IMR-90 (cell line): ENCODE measurements at regions not wholly inside any gene's neighbourhood (a gene's known extent, or its start where the extent isn't known, plus 50 kb on each side); places are given as distances from the start of the nearest gene placed in this dataset.

Experiments
- BHLHE40 ChIP-seq: fragments of 150-350 bp; IDR thresholded peaks from 2 replicates; pipeline ENCODE4 v1.6.1; 2016; ENCODE audit warnings: mild to moderate bottlenecking, low read depth, low read length
- CEBPB ChIP-seq: IDR thresholded peaks from 2 replicates; pipeline ENCODE4 v1.6.1; 2012; ENCODE audit warnings: low read depth, low read length, improper control_type of control experiment
- CTCF ChIP-seq: conservative IDR thresholded peaks from 2 replicates; pipeline ENCODE4 v1.5.1; 2012; ENCODE audit warnings: mild to moderate bottlenecking, low read depth, low read length, improper control_type of control experiment
- ELK1 ChIP-seq: fragments of 150-350 bp; IDR thresholded peaks from 2 replicates; pipeline ENCODE4 v1.6.1; 2016; ENCODE audit warnings: low read depth, mild to moderate bottlenecking, low read length, moderate library complexity, borderline replicate concordance
- FOS ChIP-seq: fragments of 150-350 bp; IDR thresholded peaks from 2 replicates; pipeline ENCODE4 v1.6.1; 2016; ENCODE audit warnings: low read depth, low read length
- MAZ ChIP-seq: IDR thresholded peaks from 2 replicates; pipeline ENCODE4 v1.6.1; 2012; ENCODE audit warnings: low read depth, mild to moderate bottlenecking, low read length, improper control_type of control experiment, moderate library complexity, borderline replicate concordance
- NFE2L2 ChIP-seq: fragments of 150-350 bp; IDR thresholded peaks from 2 replicates; pipeline ENCODE4 v1.6.1; 2016; ENCODE audit warnings: low read depth, mild to moderate bottlenecking, low read length
- POLR2A ChIP-seq: IDR thresholded peaks from 2 replicates; pipeline ENCODE4 v1.6.1; 2012; ENCODE audit warnings: mild to moderate bottlenecking, low read depth, low read length
- RAD21 ChIP-seq: IDR thresholded peaks from 2 replicates; pipeline ENCODE4 v1.6.1; 2012; ENCODE audit warnings: low read length, improper control_type of control experiment
- RCOR1 ChIP-seq: IDR thresholded peaks from 2 replicates; pipeline ENCODE4 v1.6.1; 2012; ENCODE audit warnings: mild to moderate bottlenecking, low read length, improper control_type of control experiment; ENCODE audit not compliant: insufficient replicate concordance
- SMC3 ChIP-seq: fragments of 150-350 bp; IDR thresholded peaks from 2 replicates; pipeline ENCODE4 v1.6.1; 2016; ENCODE audit warnings: low read depth, mild to moderate bottlenecking, antibody characterized with exemption, low read length, moderate library complexity
- USF2 ChIP-seq: fragments of 150-350 bp; IDR thresholded peaks from 2 replicates; pipeline ENCODE4 v1.6.1; 2017; ENCODE audit warnings: mild to moderate bottlenecking, antibody characterized with exemption, low read length, low read depth

- TF ChIP-seq CEBPB (no peak), CTCF (no peak), FOS (no peak), MAZ (no peak), SMC3 (no peak), USF2 (no peak), POLR2A (no peak), ELK1 (no peak), RAD21 (no peak), BHLHE40 (no peak), RCOR1 (no peak), NFE2L2 (no peak)
Measured at GRCh38 chr22:34851918-34852662, 213.9 kb upstream of the ISX start.
